Cardiac muscle cell (in vitro differentiated cells and primary cell): ENCODE measurements at regions not wholly inside any gene's neighbourhood (a gene's known extent, or its start where the extent isn't known, plus 50 kb on each side); places are given as distances from the start of the nearest gene placed in this dataset.

ENCODE experiments used
- DNase-seq, 2 donors: peaks; one replicate each; pipeline versions ENCODE4 v3.0.0 to v3.0.0-alpha.2; 2010 to 2017; ENCODE audit warnings: low read depth in 1 of 2, low spot score in 1 of 2
- H3K27ac ChIP-seq: fragments of 200-600 bp; sonication (generic); 2 replicates; pipeline ENCODE4 v1.5.1; 2016
- H3K27me3 ChIP-seq: fragments of 200-600 bp; sonication (generic); 2 replicates; pipeline ENCODE4 v1.6.0; 2016; ENCODE audit warnings: control low read depth
- H3K36me3 ChIP-seq: fragments of 200-600 bp; sonication (generic); 2 replicates; pipeline ENCODE4 v1.5.1; 2016; ENCODE audit warnings: control low read depth
- H3K4me1 ChIP-seq: fragments of 200-600 bp; sonication (generic); 2 replicates; pipeline ENCODE4 v1.8.1; 2017; ENCODE audit warnings: low read depth, mild to moderate bottlenecking, mixed run types
- H3K4me3 ChIP-seq: fragments of 200-600 bp; sonication (generic); 2 replicates; pipeline ENCODE4 v1.5.1; 2016; ENCODE audit warnings: mild to moderate bottlenecking
- H3K9me3 ChIP-seq: fragments of 200-600 bp; sonication (generic); 2 replicates; pipeline ENCODE4 v1.5.1; 2017; ENCODE audit warnings: low read depth, mild to moderate bottlenecking, control low read depth
- TF ChIP-seq, protein P1 (sequence below): IDR thresholded peaks from 2 replicates; pipeline ENCODE4 v1.5.1; 2012; ENCODE audit warnings: low read depth, mild to moderate bottlenecking, low read length

- no peak overlapping the region for H3K27ac ChIP-seq
- no peaks in the 10 kb centered on the region for H3K27me3 ChIP-seq
- no peaks in the 10 kb centered on the region for H3K9me3 ChIP-seq
- no peaks in the 10 kb centered on the region for H3K4me1 ChIP-seq
- no peaks in the 10 kb centered on the region for H3K36me3 ChIP-seq
- H3K4me3 ChIP-seq, result no peak overlapping the region
- TF ChIP-seq, protein P1, sequence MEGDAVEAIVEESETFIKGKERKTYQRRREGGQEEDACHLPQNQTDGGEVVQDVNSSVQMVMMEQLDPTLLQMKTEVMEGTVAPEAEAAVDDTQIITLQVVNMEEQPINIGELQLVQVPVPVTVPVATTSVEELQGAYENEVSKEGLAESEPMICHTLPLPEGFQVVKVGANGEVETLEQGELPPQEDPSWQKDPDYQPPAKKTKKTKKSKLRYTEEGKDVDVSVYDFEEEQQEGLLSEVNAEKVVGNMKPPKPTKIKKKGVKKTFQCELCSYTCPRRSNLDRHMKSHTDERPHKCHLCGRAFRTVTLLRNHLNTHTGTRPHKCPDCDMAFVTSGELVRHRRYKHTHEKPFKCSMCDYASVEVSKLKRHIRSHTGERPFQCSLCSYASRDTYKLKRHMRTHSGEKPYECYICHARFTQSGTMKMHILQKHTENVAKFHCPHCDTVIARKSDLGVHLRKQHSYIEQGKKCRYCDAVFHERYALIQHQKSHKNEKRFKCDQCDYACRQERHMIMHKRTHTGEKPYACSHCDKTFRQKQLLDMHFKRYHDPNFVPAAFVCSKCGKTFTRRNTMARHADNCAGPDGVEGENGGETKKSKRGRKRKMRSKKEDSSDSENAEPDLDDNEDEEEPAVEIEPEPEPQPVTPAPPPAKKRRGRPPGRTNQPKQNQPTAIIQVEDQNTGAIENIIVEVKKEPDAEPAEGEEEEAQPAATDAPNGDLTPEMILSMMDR, result no peak
- peak in 1 of 2 donors; percentile 30 for DNase-seq
Observed at GRCh38 chr7:68697796-68698280, 900.4 kb upstream of the AUTS2 start.

DNA sequence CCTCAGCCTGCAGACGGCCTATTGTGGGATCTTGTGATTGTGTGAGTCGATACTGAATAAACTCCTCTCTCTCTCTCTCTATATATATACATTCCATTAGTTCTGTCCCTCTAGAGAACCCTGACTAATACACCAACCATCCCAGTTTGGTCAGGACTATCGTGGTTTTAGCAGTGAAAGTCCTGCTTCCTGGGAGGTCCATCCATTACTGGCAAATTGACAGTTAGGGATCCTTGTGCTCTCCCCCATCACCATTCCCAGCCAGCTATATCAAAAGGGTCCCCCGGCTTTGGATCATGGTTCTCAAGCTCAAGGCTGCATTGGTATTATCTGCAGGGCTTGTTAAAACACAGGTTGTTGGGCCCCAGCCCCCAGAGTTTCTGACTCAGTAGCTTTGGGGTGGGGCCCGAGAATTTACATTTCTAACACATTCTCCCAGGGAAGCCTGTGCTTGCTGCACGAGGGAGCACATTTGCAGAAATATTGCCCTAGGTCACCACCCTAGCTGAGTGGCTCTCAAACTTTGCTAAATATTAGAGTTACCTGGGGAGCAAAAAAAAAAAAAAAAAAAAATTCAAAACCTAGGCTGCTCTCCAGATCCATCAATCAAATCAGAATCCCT is 899.1 kb upstream of the AUTS2 start:
- no peak overlapping the region for H3K27ac ChIP-seq
- TF ChIP-seq, protein P1, result no peak
- H3K36me3 ChIP-seq, result no peaks in the 10 kb centered on the region
- H3K4me1 ChIP-seq, result no peaks in the 10 kb centered on the region
- peak in 1 of 2 donors; percentile 92 for DNase-seq
- no peaks in the 10 kb centered on the region for H3K9me3 ChIP-seq
- H3K4me3 ChIP-seq, result no peak overlapping the region
- no peaks in the 10 kb centered on the region for H3K27me3 ChIP-seq

GRCh38 chr7:68700414-68700813 is 897.9 kb upstream of the AUTS2 start:
- H3K9me3 ChIP-seq, result no peaks in the 10 kb centered on the region
- no peaks in the 10 kb centered on the region for H3K36me3 ChIP-seq
- TF ChIP-seq, protein P1, result no peak
- no peaks in the 10 kb centered on the region for H3K4me1 ChIP-seq
- H3K4me3 ChIP-seq, result no peak overlapping the region
- no peaks in the 10 kb centered on the region for H3K27me3 ChIP-seq
- DNase-seq, result no peak
- no peak overlapping the region for H3K27ac ChIP-seq

GRCh38 chr7:68706291-68706690 is 892.0 kb upstream of the AUTS2 start:
- no peaks in the 10 kb centered on the region for H3K9me3 ChIP-seq
- H3K27ac ChIP-seq, result no peak overlapping the region
- DNase-seq, result peak in 1 of 2 donors; percentile 90
- no peaks in the 10 kb centered on the region for H3K27me3 ChIP-seq
- TF ChIP-seq, protein P1, result no peak
- H3K4me3 ChIP-seq, result no peak overlapping the region
- H3K36me3 ChIP-seq, result no peaks in the 10 kb centered on the region
- no peaks in the 10 kb centered on the region for H3K4me1 ChIP-seq

- no peaks in the 10 kb centered on the region for H3K9me3 ChIP-seq
- no peaks in the 10 kb centered on the region for H3K36me3 ChIP-seq
- no peaks in the 10 kb centered on the region for H3K27me3 ChIP-seq
- no peak overlapping the region for H3K27ac ChIP-seq
- DNase-seq, result no peak
- no peaks in the 10 kb centered on the region for H3K4me1 ChIP-seq
- TF ChIP-seq, protein P1, result no peak
- no peak overlapping the region for H3K4me3 ChIP-seq
Observed at GRCh38 chr7:68707159-68707558, 891.1 kb upstream of the AUTS2 start.
